CD4-positive, alpha-beta memory T cell (primary cell): ENCODE measurements at regions not wholly inside any gene's neighbourhood (a gene's known extent, or its start where the extent isn't known, plus 50 kb on each side); places are given as distances from the start of the nearest gene placed in this dataset.

Experiments
- CTCF ChIA-PET: fragments of 350-600 bp; sonication (Branson Sonifier 250); formaldehyde crosslinking; loops from one replicate; lab custom pipeline; 2021; ENCODE audit warnings: inconsistent platforms; ENCODE audit not compliant: partially characterized antibody; lab: Charles Lee
- POLR2A ChIA-PET: fragments of 350-600 bp; sonication (Branson Sonifier 250); formaldehyde crosslinking; loops from one replicate; lab custom pipeline; 2021; ENCODE audit not compliant: partially characterized antibody; lab: Charles Lee
- DNase-seq, 5 donors: peaks; one replicate each; pipeline versions ENCODE4 v3.0.0 to v3.0.0-alpha.2; 2020 to 2022; ENCODE audit warnings: mixed read lengths in 1 of 5
- H3K27ac ChIP-seq: one replicate; pipeline ENCODE4 v1.7.0; 2013; ENCODE audit warnings: low read depth, low read length
- H3K27me3 ChIP-seq: 2 replicates; pipeline ENCODE4 v1.7.0; 2013; ENCODE audit warnings: mild to moderate bottlenecking, low read length, moderate library complexity; ENCODE audit not compliant: insufficient read depth
- H3K36me3 ChIP-seq: 2 replicates; pipeline ENCODE4 v1.7.0; 2013; ENCODE audit warnings: mild to moderate bottlenecking, low read length, moderate library complexity; ENCODE audit not compliant: insufficient read depth
- H3K4me1 ChIP-seq: 2 replicates; pipeline ENCODE4 v1.7.0; 2013; ENCODE audit warnings: mild to moderate bottlenecking, low read length, moderate library complexity; ENCODE audit not compliant: insufficient read depth
- H3K4me3 ChIP-seq, 2 donors: one replicate each; pipeline ENCODE4 v1.7.0; 2013; ENCODE audit warnings: low read length in 2 of 2, mild to moderate bottlenecking in 1 of 2
- H3K9me3 ChIP-seq, 2 donors: one replicate each; pipeline ENCODE4 v1.7.0; 2013; ENCODE audit warnings: low read length in 2 of 2, control low read depth in 1 of 2; ENCODE audit not compliant: control insufficient read depth in 1 of 2
- H3K27ac Mint-ChIP-seq, 7 donors: one replicate each; pipeline ENCODE4 v1.8.0; 2020 to 2021; ENCODE audit warnings: mixed read lengths in 7 of 7, mild to moderate bottlenecking in 6 of 7, inconsistent platforms in 3 of 7, moderate library complexity in 3 of 7
- H3K27me3 Mint-ChIP-seq, 2 donors: one replicate each; pipeline ENCODE4 v1.8.0; 2020 to 2021; ENCODE audit warnings: mixed read lengths in 2 of 2
- H3K36me3 Mint-ChIP-seq, 2 donors: one replicate each; pipeline ENCODE4 v1.8.0; 2020 to 2021; ENCODE audit warnings: mixed read lengths in 2 of 2, inconsistent platforms in 1 of 2, mild to moderate bottlenecking in 1 of 2
- H3K4me1 Mint-ChIP-seq, 4 donors: one replicate each; pipeline ENCODE4 v1.8.0; 2020 to 2021; ENCODE audit warnings: mixed read lengths in 4 of 4, mild to moderate bottlenecking in 1 of 4
- H3K4me3 Mint-ChIP-seq, 8 donors: one replicate each; pipeline ENCODE4 v1.8.0; 2020 to 2021; ENCODE audit warnings: mixed read lengths in 8 of 8, mild to moderate bottlenecking in 7 of 8, moderate library complexity in 6 of 8, inconsistent platforms in 3 of 8
- H3K9me3 Mint-ChIP-seq, 8 donors: one replicate each; pipeline ENCODE4 v1.8.0; 2020 to 2021; ENCODE audit warnings: mixed read lengths in 8 of 8, mild to moderate bottlenecking in 5 of 8, inconsistent platforms in 3 of 8, moderate library complexity in 1 of 8
- intact Hi-C: fragments of 100-400 bp; cut with micrococcal nuclease; formaldehyde crosslinking; loops from one replicate; pipeline ENCODE4 v1.15.1; 2023

- H3K27me3 Mint-ChIP-seq = no peaks in the 10 kb centered on the region
- no peaks in the 10 kb centered on the region for H3K9me3 ChIP-seq
- ChIA-PET POLR2A (no interaction called here), CTCF (no interaction called here)
- no peak overlapping the region for H3K27ac ChIP-seq
- H3K4me1 ChIP-seq = no peaks in the 10 kb centered on the region
- intact Hi-C loops = no loop called here
- no peaks in the 10 kb centered on the region for H3K27me3 ChIP-seq
- no peak overlapping the region for H3K4me3 Mint-ChIP-seq
- H3K9me3 Mint-ChIP-seq = no peaks in the 10 kb centered on the region
- H3K27ac Mint-ChIP-seq = no peak overlapping the region
- H3K4me1 Mint-ChIP-seq = no peaks in the 10 kb centered on the region
- H3K4me3 ChIP-seq = no peak overlapping the region
- H3K36me3 Mint-ChIP-seq = no peaks in the 10 kb centered on the region
- H3K36me3 ChIP-seq = no peaks in the 10 kb centered on the region
- DNase-seq = no peak
Observed at GRCh38 chr2:194721227-194721626, 935.8 kb upstream of the SLC39A10 start.

- Histone ChIP-seq H3K36me3 (no peaks in the 10 kb centered on the region), H3K9me3 (no peaks in the 10 kb centered on the region), H3K27me3 (no peaks in the 10 kb centered on the region), H3K4me1 (no peaks in the 10 kb centered on the region), H3K27ac (no peak overlapping the region), H3K4me3 (no peak overlapping the region)
- Mint-ChIP-seq H3K4me3 (no peak overlapping the region), H3K27ac (no peak overlapping the region), H3K9me3 (no peaks in the 10 kb centered on the region), H3K36me3 (no peaks in the 10 kb centered on the region), H3K4me1 (no peaks in the 10 kb centered on the region), H3K27me3 (no peaks in the 10 kb centered on the region)
- CTCF ChIA-PET = no interaction called here
- DNase-seq = no peak
- POLR2A ChIA-PET = no interaction called here
- intact Hi-C loops = no loop called here
Observed at GRCh38 chr2:194720462-194720861, 936.6 kb upstream of the SLC39A10 start.

GRCh38 chr2:194718881-194719280 lies 938.1 kb upstream of the SLC39A10 start:
- Histone ChIP-seq H3K4me3 (no peak overlapping the region), H3K27me3 (no peaks in the 10 kb centered on the region), H3K27ac (no peak overlapping the region), H3K9me3 (no peaks in the 10 kb centered on the region), H3K36me3 (no peaks in the 10 kb centered on the region), H3K4me1 (no peaks in the 10 kb centered on the region)
- no peaks in the 10 kb centered on the region for H3K4me1 Mint-ChIP-seq
- intact Hi-C loops = no loop called here
- no peak for DNase-seq
- H3K4me3 Mint-ChIP-seq = no peak overlapping the region
- H3K27ac Mint-ChIP-seq = no peak overlapping the region
- no peaks in the 10 kb centered on the region for H3K36me3 Mint-ChIP-seq
- ChIA-PET POLR2A (no interaction called here), CTCF (no interaction called here)
- no peaks in the 10 kb centered on the region for H3K9me3 Mint-ChIP-seq
- H3K27me3 Mint-ChIP-seq = no peaks in the 10 kb centered on the region

GRCh38 chr2:194714541-194714940 lies 942.5 kb upstream of the SLC39A10 start:
- intact Hi-C loops = no loop called here
- POLR2A ChIA-PET = no interaction called here
- Mint-ChIP-seq H3K9me3 (peaks cover 0 to 3% (median 0%) of the 10 kb centered on the region in 8 donors), H3K4me1 (no peaks in the 10 kb centered on the region), H3K36me3 (no peaks in the 10 kb centered on the region), H3K27me3 (no peaks in the 10 kb centered on the region), H3K27ac (no peak overlapping the region), H3K4me3 (no peak overlapping the region)
- no peak for DNase-seq
- no peaks in the 10 kb centered on the region for H3K36me3 ChIP-seq
- H3K27ac ChIP-seq = no peak overlapping the region
- no peaks in the 10 kb centered on the region for H3K27me3 ChIP-seq
- H3K4me1 ChIP-seq = no peaks in the 10 kb centered on the region
- no peak overlapping the region for H3K4me3 ChIP-seq
- H3K9me3 ChIP-seq = no peaks in the 10 kb centered on the region
- CTCF ChIA-PET = no interaction called here

GRCh38 chr2:194709840-194710239 lies 947.2 kb upstream of the SLC39A10 start:
- Mint-ChIP-seq H3K4me3 (no peak overlapping the region), H3K9me3 (peaks cover 0 to 3% (median 0%) of the 10 kb centered on the region in 8 donors), H3K4me1 (no peaks in the 10 kb centered on the region), H3K36me3 (no peaks in the 10 kb centered on the region), H3K27me3 (no peaks in the 10 kb centered on the region), H3K27ac (no peak overlapping the region)
- no peak overlapping the region for H3K27ac ChIP-seq
- DNase-seq = no peak
- H3K36me3 ChIP-seq = no peaks in the 10 kb centered on the region
- POLR2A ChIA-PET = no interaction called here
- H3K9me3 ChIP-seq = no peaks in the 10 kb centered on the region
- no peaks in the 10 kb centered on the region for H3K4me1 ChIP-seq
- intact Hi-C loops = no loop called here
- no peaks in the 10 kb centered on the region for H3K27me3 ChIP-seq
- H3K4me3 ChIP-seq = no peak overlapping the region
- CTCF ChIA-PET = no interaction called here

GRCh38 chr2:194706179-194706578 lies 950.8 kb upstream of the SLC39A10 start:
- Histone ChIP-seq H3K4me3 (no peak overlapping the region), H3K9me3 (no peaks in the 10 kb centered on the region), H3K27me3 (no peaks in the 10 kb centered on the region), H3K4me1 (no peaks in the 10 kb centered on the region), H3K36me3 (no peaks in the 10 kb centered on the region), H3K27ac (no peak overlapping the region)
- no peak overlapping the region for H3K27ac Mint-ChIP-seq
- intact Hi-C loops = no loop called here
- H3K4me1 Mint-ChIP-seq = no peaks in the 10 kb centered on the region
- ChIA-PET CTCF (no interaction called here), POLR2A (no interaction called here)
- no peak overlapping the region for H3K4me3 Mint-ChIP-seq
- DNase-seq = no peak
- peaks cover 0 to 3% (median 0%) of the 10 kb centered on the region in 8 donors for H3K9me3 Mint-ChIP-seq
- no peaks in the 10 kb centered on the region for H3K36me3 Mint-ChIP-seq
- no peaks in the 10 kb centered on the region for H3K27me3 Mint-ChIP-seq

- ChIA-PET CTCF (no interaction called here), POLR2A (no interaction called here)
- Mint-ChIP-seq H3K4me1 (no peaks in the 10 kb centered on the region), H3K9me3 (peaks cover 0 to 3% (median 0%) of the 10 kb centered on the region in 8 donors), H3K36me3 (no peaks in the 10 kb centered on the region), H3K27me3 (no peaks in the 10 kb centered on the region), H3K4me3 (no peak overlapping the region), H3K27ac (no peak overlapping the region)
- Histone ChIP-seq H3K4me3 (no peak overlapping the region), H3K36me3 (no peaks in the 10 kb centered on the region), H3K27me3 (no peaks in the 10 kb centered on the region), H3K27ac (no peak overlapping the region), H3K4me1 (no peaks in the 10 kb centered on the region), H3K9me3 (no peaks in the 10 kb centered on the region)
- intact Hi-C loops = no loop called here
- DNase-seq = no peak
Observed at GRCh38 chr2:194705398-194705797, 951.6 kb upstream of the SLC39A10 start.

GRCh38 chr2:194700726-194701125 lies 956.3 kb upstream of the SLC39A10 start:
- no peaks in the 10 kb centered on the region for H3K9me3 ChIP-seq
- CTCF ChIA-PET = no interaction called here
- intact Hi-C loops = no loop called here

More at GRCh38 chr2:194700726-194701125, 956.3 kb upstream of the SLC39A10 start:
- POLR2A ChIA-PET = no interaction called here
- Mint-ChIP-seq H3K27ac (no peak overlapping the region), H3K9me3 (peaks cover 0 to 2% (median 0%) of the 10 kb centered on the region in 8 donors), H3K36me3 (no peaks in the 10 kb centered on the region), H3K27me3 (peaks cover 0 to 1% of the 10 kb centered on the region in 2 donors), H3K4me3 (no peak overlapping the region), H3K4me1 (no peaks in the 10 kb centered on the region)
- H3K4me3 ChIP-seq = no peak overlapping the region
- DNase-seq = no peak
- H3K27me3 ChIP-seq = no peaks in the 10 kb centered on the region
- H3K36me3 ChIP-seq = no peaks in the 10 kb centered on the region
- no peak overlapping the region for H3K27ac ChIP-seq
- H3K4me1 ChIP-seq = no peaks in the 10 kb centered on the region
